ENCODE measurements at regions not wholly inside any gene's neighbourhood (a gene's known extent, or its start where the extent isn't known, plus 50 kb on each side); places are given as distances from the start of the nearest gene placed in this dataset.

GRCh38 chr13:91148098-91148497 is 199.4 kb upstream of the MIR17HG start:
- H3K4me3 ChIP-seq (ENCODE audit: low read depth, low read length): no peak overlapping the region
- H3K4me1 ChIP-seq (ENCODE audit: control insufficient read depth, insufficient read depth, low read length): no peaks in the 10 kb centered on the region
- CTCF ChIA-PET: no interaction called here
- POLR2A ChIA-PET: no interaction called here
- H3K27ac ChIP-seq (ENCODE audit: extremely low read depth, low read depth, low read length): no peak overlapping the region
- H3K36me3 ChIP-seq (ENCODE audit: control insufficient read depth in 2 of 2, insufficient read depth in 1 of 2, low read length in 2 of 2): no peaks in the 10 kb centered on the region
- H3K9me3 ChIP-seq (ENCODE audit: control insufficient read depth, insufficient read depth, low read depth, low read length): no peaks in the 10 kb centered on the region
- no peak for TF ChIP-seq ZNF626 (tag by site-specific recombination; IDR thresholded peaks at IDR 0.05)
- no peak for TF ChIP-seq ZNF362 (tag by site-specific recombination; IDR thresholded peaks at IDR 0.05)
- TF ChIP-seq ZNF26 (tag by site-specific recombination; IDR thresholded peaks at IDR 0.05): no peak
- TF ChIP-seq, protein P1, sequence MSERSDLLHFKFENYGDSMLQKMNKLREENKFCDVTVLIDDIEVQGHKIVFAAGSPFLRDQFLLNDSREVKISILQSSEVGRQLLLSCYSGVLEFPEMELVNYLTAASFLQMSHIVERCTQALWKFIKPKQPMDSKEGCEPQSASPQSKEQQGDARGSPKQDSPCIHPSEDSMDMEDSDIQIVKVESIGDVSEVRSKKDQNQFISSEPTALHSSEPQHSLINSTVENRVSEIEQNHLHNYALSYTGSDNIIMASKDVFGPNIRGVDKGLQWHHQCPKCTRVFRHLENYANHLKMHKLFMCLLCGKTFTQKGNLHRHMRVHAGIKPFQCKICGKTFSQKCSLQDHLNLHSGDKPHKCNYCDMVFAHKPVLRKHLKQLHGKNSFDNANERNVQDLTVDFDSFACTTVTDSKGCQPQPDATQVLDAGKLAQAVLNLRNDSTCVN (tag by site-specific recombination; optimal IDR thresholded peaks at IDR 0.05): no peak
- TF ChIP-seq ZNF707 (tag by site-specific recombination; IDR thresholded peaks at IDR 0.05): no peak
- TF ChIP-seq ZNF701 (tag by site-specific recombination; IDR thresholded peaks at IDR 0.05): no peak
- TF ChIP-seq ZFP41 (tag by site-specific recombination; IDR thresholded peaks at IDR 0.05; ENCODE audit: borderline replicate concordance): no peak
- no peak for TF ChIP-seq YY2 (tag by site-specific recombination; IDR thresholded peaks at IDR 0.05)
- no peak for TF ChIP-seq ZNF211 (tag by site-specific recombination; IDR thresholded peaks at IDR 0.05; ENCODE audit: low read depth)
- TF ChIP-seq INSM2 (tag by site-specific recombination; IDR thresholded peaks at IDR 0.05): no peak
- TF ChIP-seq IKZF3 (tag by site-specific recombination; IDR thresholded peaks at IDR 0.05): no peak
- no peak for TF ChIP-seq ZNF501 (tag by site-specific recombination; IDR thresholded peaks at IDR 0.05)
- no peak for TF ChIP-seq ZNF16 (tag by site-specific recombination; IDR thresholded peaks at IDR 0.05; ENCODE audit: low read depth)
- no peak for TF ChIP-seq ZNF274 (IDR thresholded peaks at IDR 0.05; ENCODE audit: low read length)
- TF ChIP-seq ZNF274 (tag by site-specific recombination; IDR thresholded peaks at IDR 0.05; ENCODE audit: borderline replicate concordance): no peak

DNA sequence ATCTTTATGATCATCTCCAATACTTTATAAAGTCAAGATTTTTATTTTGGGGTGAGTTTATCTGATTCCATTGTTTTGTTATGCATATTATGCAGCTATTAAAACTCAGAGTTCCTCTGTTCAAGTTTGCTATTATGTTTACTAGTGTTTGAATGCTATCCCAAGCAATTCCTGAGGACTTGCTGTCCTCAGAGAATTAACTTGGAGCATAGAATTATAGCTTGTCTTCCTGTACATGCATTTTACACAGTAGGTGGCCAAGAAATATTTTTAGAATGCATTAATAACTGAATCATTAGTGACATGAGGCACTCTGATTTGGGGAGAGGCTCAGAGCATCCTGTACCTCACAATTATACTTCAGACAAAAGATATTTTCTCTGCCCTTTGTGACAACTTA is 195.6 kb upstream of the MIR17HG start:
- POLR2A ChIA-PET: no interaction called here
- TF ChIP-seq ZNF404 (tag by site-specific recombination; IDR thresholded peaks at IDR 0.05) (no peak), ZFP37 (tag by site-specific recombination; IDR thresholded peaks at IDR 0.05) (no peak), ZNF837 (tag by site-specific recombination; IDR thresholded peaks at IDR 0.05) (no peak), ZNF521 (tag by site-specific recombination; IDR thresholded peaks at IDR 0.05) (no peak), ZNF426 (tag by site-specific recombination; IDR thresholded peaks at IDR 0.05) (no peak), ZNF549 (tag by site-specific recombination; IDR thresholded peaks at IDR 0.05) (no peak), ZNF513 (tag by site-specific recombination; IDR thresholded peaks at IDR 0.05) (no peak), ZNF274 (IDR thresholded peaks at IDR 0.05; ENCODE audit: low read length) (no peak), ZNF274 (tag by site-specific recombination; IDR thresholded peaks at IDR 0.05; ENCODE audit: borderline replicate concordance) (no peak), KLF10 (tag by site-specific recombination; IDR thresholded peaks at IDR 0.05) (no peak), ZNF138 (tag by site-specific recombination; IDR thresholded peaks at IDR 0.05; ENCODE audit: borderline replicate concordance) (no peak)
- TF ChIP-seq, protein P2, sequence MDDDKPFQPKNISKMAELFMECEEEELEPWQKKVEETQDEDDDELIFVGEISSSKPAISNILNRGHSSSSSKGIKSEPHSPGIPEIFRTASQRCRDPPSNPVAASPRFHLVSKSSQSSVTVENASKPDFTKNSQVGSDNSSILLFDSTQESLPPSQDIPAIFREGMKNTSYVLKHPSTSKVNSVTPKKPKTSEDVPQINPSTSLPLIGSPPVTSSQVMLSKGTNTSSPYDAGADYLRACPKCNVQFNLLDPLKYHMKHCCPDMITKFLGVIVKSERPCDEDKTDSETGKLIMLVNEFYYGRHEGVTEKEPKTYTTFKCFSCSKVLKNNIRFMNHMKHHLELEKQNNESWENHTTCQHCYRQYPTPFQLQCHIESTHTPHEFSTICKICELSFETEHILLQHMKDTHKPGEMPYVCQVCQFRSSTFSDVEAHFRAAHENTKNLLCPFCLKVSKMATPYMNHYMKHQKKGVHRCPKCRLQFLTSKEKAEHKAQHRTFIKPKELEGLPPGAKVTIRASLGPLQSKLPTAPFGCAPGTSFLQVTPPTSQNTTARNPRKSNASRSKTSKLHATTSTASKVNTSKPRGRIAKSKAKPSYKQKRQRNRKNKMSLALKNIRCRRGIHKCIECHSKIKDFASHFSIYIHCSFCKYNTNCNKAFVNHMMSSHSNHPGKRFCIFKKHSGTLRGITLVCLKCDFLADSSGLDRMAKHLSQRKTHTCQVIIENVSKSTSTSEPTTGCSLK (tag by site-specific recombination; IDR thresholded peaks at IDR 0.05): no peak
- TF ChIP-seq, protein P3, sequence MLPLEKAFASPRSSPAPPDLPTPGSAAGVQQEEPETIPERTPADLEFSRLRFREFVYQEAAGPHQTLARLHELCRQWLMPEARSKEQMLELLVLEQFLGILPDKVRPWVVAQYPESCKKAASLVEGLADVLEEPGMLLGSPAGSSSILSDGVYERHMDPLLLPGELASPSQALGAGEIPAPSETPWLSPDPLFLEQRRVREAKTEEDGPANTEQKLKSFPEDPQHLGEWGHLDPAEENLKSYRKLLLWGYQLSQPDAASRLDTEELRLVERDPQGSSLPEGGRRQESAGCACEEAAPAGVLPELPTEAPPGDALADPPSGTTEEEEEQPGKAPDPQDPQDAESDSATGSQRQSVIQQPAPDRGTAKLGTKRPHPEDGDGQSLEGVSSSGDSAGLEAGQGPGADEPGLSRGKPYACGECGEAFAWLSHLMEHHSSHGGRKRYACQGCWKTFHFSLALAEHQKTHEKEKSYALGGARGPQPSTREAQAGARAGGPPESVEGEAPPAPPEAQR (tag by site-specific recombination; IDR thresholded peaks at IDR 0.05): no peak

More for the DNA sequence above, 195.6 kb upstream of the MIR17HG start:
- no peaks in the 10 kb centered on the region for H3K4me1 ChIP-seq (ENCODE audit: control insufficient read depth, insufficient read depth, low read length)
- CTCF ChIA-PET: no interaction called here
- H3K9me3 ChIP-seq (ENCODE audit: control insufficient read depth, insufficient read depth, low read depth, low read length): no peaks in the 10 kb centered on the region
- no peaks in the 10 kb centered on the region for H3K36me3 ChIP-seq (ENCODE audit: control insufficient read depth in 2 of 2, insufficient read depth in 1 of 2, low read length in 2 of 2)
- no peak overlapping the region for H3K27ac ChIP-seq (ENCODE audit: extremely low read depth, low read depth, low read length)
- H3K4me3 ChIP-seq (ENCODE audit: low read depth, low read length): no peak overlapping the region

Measured in HEK293 (cell line).